HG02870 (cell line): ENCODE measurements at regions not wholly inside any gene's neighbourhood (a gene's known extent, or its start where the extent isn't known, plus 50 kb on each side); places are given as distances from the start of the nearest gene placed in this dataset.
"Not testable (repeated sequence)": the region's sequence is repeated elsewhere in the genome, so short reads cannot be mapped to it uniquely, and the experiment has no call there.

Source experiments
- ATAC-seq: cut with Tn5 transposase; IDR thresholded peaks from one replicate; pipeline ENCODE4 v1.9.1; 2021; ENCODE audit warnings: mild to moderate bottlenecking, moderate library complexity; ENCODE audit not compliant: unreplicated experiment

- no peak for ATAC-seq
These were observed 422.3 kb upstream of the AKR1E2 start for GRCh38 chr10:4403638-4404252.

DNA sequence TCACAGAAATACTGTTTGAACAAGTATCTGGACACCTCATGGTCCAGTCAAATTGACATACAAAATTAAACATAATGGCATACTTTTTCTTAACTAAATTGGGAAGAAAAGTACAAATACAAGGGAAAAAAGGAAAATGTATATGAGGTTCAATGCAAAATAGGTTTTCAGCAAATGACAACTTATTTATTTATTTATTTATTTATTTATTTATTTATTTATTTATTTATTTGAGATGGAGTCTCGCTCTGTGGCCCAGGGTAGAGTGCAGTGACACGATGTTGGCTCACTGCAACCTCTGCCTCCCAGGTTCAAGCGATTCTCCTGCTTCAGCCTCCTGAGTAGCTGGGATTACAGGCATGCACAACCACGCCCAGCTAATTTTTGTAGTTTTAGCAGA lies 424.9 kb upstream of the AKR1E2 start:
- ATAC-seq: not testable (repeated sequence)

- ATAC-seq: no peak
These were observed 426.5 kb upstream of the AKR1E2 start for GRCh38 chr10:4399556-4399955.

DNA sequence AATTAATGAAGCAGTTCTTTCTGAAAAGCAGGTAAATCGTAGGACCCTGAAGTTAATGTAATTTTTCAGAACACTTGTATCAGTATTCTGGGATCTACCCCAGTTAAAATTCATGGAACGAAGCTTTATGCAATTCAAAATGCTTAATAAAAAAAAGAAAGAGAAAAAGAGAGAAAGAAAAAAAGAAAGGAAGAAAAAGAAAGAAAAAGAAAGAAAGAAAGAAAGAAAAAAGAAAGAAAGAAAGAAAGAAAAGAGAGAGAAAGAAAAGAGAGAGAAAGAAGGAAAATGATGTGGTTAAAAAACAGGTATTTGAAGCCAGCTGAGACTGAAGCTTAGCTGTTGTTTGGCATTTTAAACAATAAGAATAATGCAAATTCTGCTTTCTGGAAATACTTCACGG lies 427.4 kb upstream of the AKR1E2 start:
- ATAC-seq: no peak

GRCh38 chr10:4397337-4397736 lies 428.7 kb upstream of the AKR1E2 start:
- ATAC-seq: no peak

DNA sequence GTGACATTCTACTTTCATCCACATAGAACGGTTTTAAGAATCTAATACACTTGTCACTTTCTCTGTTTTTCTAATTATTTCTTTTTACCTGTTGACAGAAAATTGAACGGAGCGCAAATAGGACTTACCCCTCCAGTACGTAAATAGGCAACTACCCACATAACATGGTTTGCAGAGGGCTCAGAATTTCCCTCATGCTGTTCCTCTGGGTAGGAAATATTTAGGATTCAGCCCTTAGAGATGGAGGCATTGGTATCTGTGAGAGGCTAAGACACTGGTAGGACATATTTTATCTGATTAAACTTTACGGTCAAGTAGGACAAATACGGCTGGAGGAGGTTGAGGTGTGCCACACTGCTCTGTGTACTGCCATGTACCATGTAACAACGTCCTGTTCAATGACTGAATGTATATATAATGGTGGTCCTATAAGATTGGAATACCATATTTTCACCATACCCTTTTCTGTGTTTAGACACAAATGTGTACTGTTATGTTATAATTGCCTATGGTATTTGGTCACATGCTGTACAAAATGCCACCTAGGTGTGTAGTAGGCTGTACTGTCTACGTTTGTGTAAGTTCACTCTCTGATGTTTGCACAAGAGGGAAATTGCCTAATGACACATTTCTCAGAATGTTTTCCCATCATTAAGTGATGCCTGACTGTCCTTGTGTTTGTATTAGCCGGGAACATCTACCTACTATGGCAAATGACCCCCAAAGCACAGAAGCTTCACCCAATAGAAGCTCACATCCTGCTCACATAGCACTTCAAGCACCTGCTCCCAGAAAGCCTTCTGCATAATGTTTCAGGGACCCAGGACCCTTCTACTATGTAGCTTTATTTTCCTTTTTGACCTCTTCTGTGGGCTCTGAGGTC lies 429.4 kb upstream of the AKR1E2 start:
- no peak for ATAC-seq

GRCh38 chr10:4395731-4396130 lies 430.3 kb upstream of the AKR1E2 start:
- ATAC-seq: no peak

DNA sequence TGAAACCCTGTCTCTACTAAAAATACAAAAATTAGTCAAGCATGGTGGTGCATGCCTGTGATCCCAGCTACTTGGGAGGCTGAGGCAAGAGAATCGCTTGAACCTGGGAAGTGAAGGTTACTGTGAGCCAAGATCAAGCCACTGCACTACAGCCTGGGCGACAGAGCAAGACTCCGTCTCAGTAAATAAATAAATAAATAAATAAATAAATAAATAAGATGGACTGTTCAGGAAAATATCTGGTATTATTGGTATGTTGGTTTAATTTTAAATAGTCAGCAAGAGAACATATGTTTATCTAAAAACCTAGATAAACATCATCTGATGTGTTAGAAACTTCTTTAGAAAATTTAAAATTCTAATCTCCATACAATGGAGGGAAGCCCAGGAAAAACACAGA lies 431.6 kb upstream of the AKR1E2 start:
- not testable (repeated sequence) for ATAC-seq

GRCh38 chr10:4391683-4392082 lies 434.3 kb upstream of the AKR1E2 start:
- no peak for ATAC-seq

DNA sequence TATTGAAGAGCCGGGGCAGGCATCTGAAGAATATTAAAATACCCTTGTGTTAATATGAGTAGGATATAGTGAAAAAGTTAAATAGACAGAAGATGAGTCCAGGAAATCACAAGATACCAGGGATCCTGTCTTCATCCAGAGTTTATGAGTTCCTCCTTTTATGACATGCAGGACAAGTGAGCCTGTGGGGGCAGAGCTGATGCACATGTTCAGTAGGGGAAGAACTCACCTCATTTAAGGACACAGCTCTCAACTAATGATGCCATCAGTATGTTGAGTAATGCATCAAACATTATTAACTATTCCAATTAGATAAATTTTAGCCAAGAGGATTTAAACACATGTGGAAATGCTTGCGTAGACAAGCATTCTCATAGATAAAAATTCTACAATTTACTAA lies 435.8 kb upstream of the AKR1E2 start:
- no peak for ATAC-seq

GRCh38 chr10:4385231-4385870 lies 440.7 kb upstream of the AKR1E2 start:
- ATAC-seq: no peak

GRCh38 chr10:4384245-4384644 lies 441.8 kb upstream of the AKR1E2 start:
- ATAC-seq: no peak

DNA sequence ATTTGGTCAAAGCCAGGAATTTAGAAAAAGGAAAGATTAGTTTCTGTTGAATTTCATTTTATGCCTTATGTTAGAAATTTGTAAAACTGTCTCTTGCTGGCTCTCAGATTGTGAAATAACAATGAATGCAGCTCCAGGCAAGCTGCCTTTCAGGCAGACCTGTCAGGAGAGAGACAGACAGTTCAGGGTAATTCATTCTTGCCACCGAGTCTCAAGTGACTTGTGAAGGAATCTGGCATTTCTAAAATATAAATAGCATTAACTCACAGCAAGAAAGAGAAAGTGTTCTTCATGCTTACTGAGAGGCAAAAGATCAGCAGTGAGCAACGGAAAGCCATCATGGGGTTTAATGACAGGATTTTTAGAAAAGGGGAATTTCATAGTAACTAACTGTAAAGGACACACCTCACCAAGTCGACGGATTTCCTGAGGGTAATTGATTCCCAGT lies 442.3 kb upstream of the AKR1E2 start:
- no peak for ATAC-seq

- ATAC-seq: no peak
These were observed 443.2 kb upstream of the AKR1E2 start for GRCh38 chr10:4382811-4383210.

DNA sequence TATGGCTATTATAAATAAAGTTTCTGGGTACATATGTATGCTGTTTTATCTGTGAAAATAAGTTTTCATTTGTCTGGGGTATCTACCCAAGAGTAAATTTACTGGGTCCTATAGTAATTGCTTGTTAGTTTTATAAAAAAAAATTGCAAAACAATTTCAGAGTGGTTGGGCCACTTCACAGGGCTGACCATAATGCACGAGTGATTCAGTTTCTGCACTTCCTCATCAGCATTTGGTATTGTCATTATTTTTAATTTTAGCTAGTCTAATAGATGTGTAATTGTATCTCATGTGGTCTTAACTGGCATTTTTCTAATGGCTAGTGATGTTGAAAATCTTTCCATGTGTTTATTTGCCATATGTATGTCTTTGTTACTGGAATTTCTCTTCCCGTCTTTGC lies 452.4 kb upstream of the AKR1E2 start:
- ATAC-seq: no peak

DNA sequence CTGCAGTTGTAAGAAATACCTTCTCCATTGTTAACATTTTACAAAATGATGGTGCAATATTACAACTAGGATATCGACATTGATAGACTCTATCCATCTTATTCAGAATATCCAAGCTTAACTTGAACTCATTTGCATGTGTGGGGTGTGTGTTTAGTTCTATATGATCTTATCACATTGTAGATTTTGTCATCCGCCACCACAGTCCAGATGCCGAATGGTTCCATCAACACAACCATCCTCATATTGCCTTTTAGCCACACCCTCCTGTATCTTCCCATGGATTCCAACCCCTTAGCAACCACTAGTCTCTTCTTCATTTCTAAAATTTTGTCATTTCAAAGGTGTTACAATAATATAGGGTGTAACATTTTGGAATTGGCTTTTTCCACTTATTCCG lies 452.9 kb upstream of the AKR1E2 start:
- ATAC-seq: no peak

- no peak for ATAC-seq
These were observed 453.4 kb upstream of the AKR1E2 start for GRCh38 chr10:4372601-4373000.

GRCh38 chr10:4371691-4372295 lies 454.2 kb upstream of the AKR1E2 start:
- no peak for ATAC-seq

GRCh38 chr10:4370376-4370775 lies 455.6 kb upstream of the AKR1E2 start:
- no peak for ATAC-seq

- no peak for ATAC-seq
These were observed 464.4 kb upstream of the AKR1E2 start for GRCh38 chr10:4361581-4361980.

DNA sequence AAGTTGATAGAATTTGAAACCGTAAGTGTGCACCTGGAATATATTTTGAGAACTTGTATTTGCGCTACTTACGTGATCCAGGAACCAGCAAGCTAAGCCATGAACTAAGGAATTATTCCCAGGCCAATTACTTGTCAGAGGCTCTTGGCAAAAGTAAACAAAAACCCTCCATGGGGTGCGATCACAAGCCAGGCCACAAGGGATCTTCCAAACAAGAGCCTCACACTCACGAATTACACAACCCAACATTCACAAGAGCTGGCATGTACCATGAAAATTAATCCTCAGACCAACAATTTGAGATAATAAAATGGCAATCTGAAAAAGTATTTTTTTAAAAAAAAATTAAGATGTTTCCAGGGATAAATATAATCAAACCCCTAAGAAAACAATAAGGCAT lies 467.0 kb upstream of the AKR1E2 start:
- no peak for ATAC-seq

DNA sequence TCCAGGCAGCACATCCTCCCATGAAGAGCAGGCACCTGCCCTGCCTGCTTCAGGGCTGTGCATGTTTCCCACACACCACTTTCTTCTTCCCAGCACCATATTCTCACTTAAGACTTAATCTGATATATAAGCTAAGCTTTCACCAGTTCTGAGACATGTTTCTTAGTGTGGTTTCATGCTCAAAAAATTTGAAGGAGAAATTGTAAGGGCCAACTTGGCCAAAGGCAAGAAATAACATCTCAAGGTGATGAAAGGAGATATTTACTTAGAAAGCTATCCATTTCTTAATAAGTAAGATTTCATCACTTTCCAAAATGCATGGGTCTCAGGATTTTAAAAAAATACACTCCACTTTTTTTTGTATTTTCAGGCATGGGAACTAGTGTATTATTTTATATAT lies 468.1 kb upstream of the AKR1E2 start:
- ATAC-seq: no peak
